ENCODE measurements at regions not wholly inside any gene's neighbourhood (a gene's known extent, or its start where the extent isn't known, plus 50 kb on each side); places are given as distances from the start of the nearest gene placed in this dataset.
A peak's percentile ranks its signal among the peaks of the same experiment; 100 is the strongest.

- ATAC-seq (replicated peaks), result peak; percentile 74
- H3K4me3 Mint-ChIP-seq, result no peak overlapping the region
- H3K36me3 Mint-ChIP-seq (ENCODE audit: low read depth), result no peaks in the 10 kb centered on the region
- H3K9me3 Mint-ChIP-seq, result peaks cover 12% of the 10 kb centered on the region
- H3K27me3 Mint-ChIP-seq, result peaks cover 4% of the 10 kb centered on the region
- no peak overlapping the region for H3K27ac Mint-ChIP-seq
- no peaks in the 10 kb centered on the region for H3K4me1 Mint-ChIP-seq
Observed at GRCh38 chr9:108478431-108479332, 377.1 kb downstream of the ACTL7B start.

GRCh38 chr9:108477529-108478006 lies 378.2 kb downstream of the ACTL7B start:
- no peak for ATAC-seq (replicated peaks)
- Mint-ChIP-seq H3K4me1 (no peaks in the 10 kb centered on the region), H3K27me3 (peaks cover 3% of the 10 kb centered on the region), H3K9me3 (peaks cover 6% of the 10 kb centered on the region), H3K36me3 (ENCODE audit: low read depth) (no peaks in the 10 kb centered on the region), H3K27ac (no peak overlapping the region), H3K4me3 (no peak overlapping the region)

- no peaks in the 10 kb centered on the region for H3K4me1 Mint-ChIP-seq
- H3K4me3 Mint-ChIP-seq, result no peak overlapping the region
- H3K36me3 Mint-ChIP-seq (ENCODE audit: low read depth), result no peaks in the 10 kb centered on the region
- peaks cover 4% of the 10 kb centered on the region for H3K27me3 Mint-ChIP-seq
- peaks cover 8% of the 10 kb centered on the region for H3K9me3 Mint-ChIP-seq
- no peak for ATAC-seq (replicated peaks)
- H3K27ac Mint-ChIP-seq, result no peak overlapping the region
Observed at GRCh38 chr9:108476574-108476973, 379.2 kb downstream of the ACTL7B start.

GRCh38 chr9:108475813-108476212 lies 380.0 kb downstream of the ACTL7B start:
- no peak for ATAC-seq (replicated peaks)
- Mint-ChIP-seq H3K4me3 (no peak overlapping the region), H3K4me1 (no peaks in the 10 kb centered on the region), H3K36me3 (ENCODE audit: low read depth) (no peaks in the 10 kb centered on the region), H3K27me3 (peaks cover 4% of the 10 kb centered on the region), H3K9me3 (peaks cover 11% of the 10 kb centered on the region), H3K27ac (no peak overlapping the region)

GRCh38 chr9:108474356-108474755 lies 381.4 kb downstream of the ACTL7B start:
- H3K27ac Mint-ChIP-seq, result no peak overlapping the region
- H3K4me1 Mint-ChIP-seq, result no peaks in the 10 kb centered on the region
- H3K4me3 Mint-ChIP-seq, result no peak overlapping the region
- peaks cover 15% of the 10 kb centered on the region for H3K9me3 Mint-ChIP-seq
- no peaks in the 10 kb centered on the region for H3K36me3 Mint-ChIP-seq (ENCODE audit: low read depth)
- no peak for ATAC-seq (replicated peaks)
- peaks cover 4% of the 10 kb centered on the region for H3K27me3 Mint-ChIP-seq

- Mint-ChIP-seq H3K4me1 (no peaks in the 10 kb centered on the region), H3K4me3 (no peak overlapping the region), H3K27ac (no peak overlapping the region), H3K27me3 (peaks cover 7% of the 10 kb centered on the region), H3K36me3 (ENCODE audit: low read depth) (no peaks in the 10 kb centered on the region), H3K9me3 (peaks cover 18% of the 10 kb centered on the region)
- ATAC-seq (replicated peaks), result no peak
Observed at GRCh38 chr9:108473209-108474112, 382.3 kb downstream of the ACTL7B start.

GRCh38 chr9:108469654-108470053 lies 386.1 kb downstream of the ACTL7B start:
- no peak for ATAC-seq (replicated peaks)
- peaks cover 23% of the 10 kb centered on the region for H3K9me3 Mint-ChIP-seq
- H3K4me3 Mint-ChIP-seq, result no peak overlapping the region
- H3K36me3 Mint-ChIP-seq (ENCODE audit: low read depth), result no peaks in the 10 kb centered on the region
- H3K4me1 Mint-ChIP-seq, result no peaks in the 10 kb centered on the region
- no peak overlapping the region for H3K27ac Mint-ChIP-seq
- peaks cover 7% of the 10 kb centered on the region for H3K27me3 Mint-ChIP-seq

- Mint-ChIP-seq H3K4me1 (no peaks in the 10 kb centered on the region), H3K9me3 (peaks cover 23% of the 10 kb centered on the region), H3K27ac (no peak overlapping the region), H3K36me3 (ENCODE audit: low read depth) (no peaks in the 10 kb centered on the region), H3K4me3 (no peak overlapping the region), H3K27me3 (peaks cover 7% of the 10 kb centered on the region)
- no peak for ATAC-seq (replicated peaks)
Observed at GRCh38 chr9:108468364-108468763, 387.4 kb downstream of the ACTL7B start.

GRCh38 chr9:108467653-108468324 lies 388.0 kb downstream of the ACTL7B start:
- peaks cover 7% of the 10 kb centered on the region for H3K27me3 Mint-ChIP-seq
- no peak overlapping the region for H3K27ac Mint-ChIP-seq
- H3K4me1 Mint-ChIP-seq, result no peaks in the 10 kb centered on the region
- H3K4me3 Mint-ChIP-seq, result no peak overlapping the region
- no peak for ATAC-seq (replicated peaks)
- H3K9me3 Mint-ChIP-seq, result peaks cover 20% of the 10 kb centered on the region
- no peaks in the 10 kb centered on the region for H3K36me3 Mint-ChIP-seq (ENCODE audit: low read depth)

- Mint-ChIP-seq H3K9me3 (peaks cover 16% of the 10 kb centered on the region), H3K27ac (no peak overlapping the region), H3K27me3 (peaks cover 3% of the 10 kb centered on the region), H3K4me3 (no peak overlapping the region), H3K36me3 (ENCODE audit: low read depth) (no peaks in the 10 kb centered on the region), H3K4me1 (no peaks in the 10 kb centered on the region)
- no peak for ATAC-seq (replicated peaks)
Observed at GRCh38 chr9:108467161-108467560, 388.6 kb downstream of the ACTL7B start.

GRCh38 chr9:108466304-108466703 lies 389.5 kb downstream of the ACTL7B start:
- H3K27ac Mint-ChIP-seq, result no peak overlapping the region
- ATAC-seq (replicated peaks), result no peak

GRCh38 chr9:108463932-108464606 lies 391.7 kb downstream of the ACTL7B start:
- Mint-ChIP-seq H3K9me3 (peaks cover 5% of the 10 kb centered on the region), H3K36me3 (ENCODE audit: low read depth) (no peaks in the 10 kb centered on the region), H3K27ac (no peak overlapping the region), H3K4me3 (no peak overlapping the region), H3K27me3 (peaks cover under 1% of the 10 kb centered on the region), H3K4me1 (no peaks in the 10 kb centered on the region)
- no peak for ATAC-seq (replicated peaks)

More at GRCh38 chr9:108466304-108466703, 389.5 kb downstream of the ACTL7B start:
- Mint-ChIP-seq H3K27me3 (peaks cover 3% of the 10 kb centered on the region), H3K9me3 (peaks cover 12% of the 10 kb centered on the region), H3K4me1 (no peaks in the 10 kb centered on the region), H3K4me3 (no peak overlapping the region), H3K36me3 (ENCODE audit: low read depth) (no peaks in the 10 kb centered on the region)

GRCh38 chr9:108456903-108457302 lies 398.9 kb downstream of the ACTL7B start:
- no peaks in the 10 kb centered on the region for H3K27me3 Mint-ChIP-seq
- ATAC-seq (replicated peaks), result no peak
- peaks cover 5% of the 10 kb centered on the region for H3K9me3 Mint-ChIP-seq
- H3K4me1 Mint-ChIP-seq, result no peaks in the 10 kb centered on the region
- no peak overlapping the region for H3K4me3 Mint-ChIP-seq
- no peaks in the 10 kb centered on the region for H3K36me3 Mint-ChIP-seq (ENCODE audit: low read depth)
- no peak overlapping the region for H3K27ac Mint-ChIP-seq
